Brain microvascular endothelial cell (primary cell): ENCODE measurements at regions not wholly inside any gene's neighbourhood (a gene's known extent, or its start where the extent isn't known, plus 50 kb on each side); places are given as distances from the start of the nearest gene placed in this dataset.

Experiments used
- DNase-seq: peaks from one replicate; pipeline ENCODE4 v3.0.0-alpha.2; 2020
- H3K27ac ChIP-seq: fragments of 250-450 bp; sonication (Bioruptor Pico); 2 replicates; pipeline ENCODE4 v1.5.1; 2020; ENCODE audit warnings: mild to moderate bottlenecking, moderate library complexity
- H3K27me3 ChIP-seq: fragments of 250-450 bp; sonication (Bioruptor Pico); replicated peaks from 2 replicates; pipeline ENCODE4 v1.5.1; 2020; ENCODE audit warnings: mild to moderate bottlenecking
- H3K36me3 ChIP-seq: fragments of 250-450 bp; sonication (Bioruptor Pico); replicated peaks from 2 replicates; pipeline ENCODE4 v1.5.1; 2020; ENCODE audit warnings: mild to moderate bottlenecking
- H3K4me3 ChIP-seq: 2 replicates; pipeline ENCODE4 v1.5.1; 2011; ENCODE audit warnings: low read depth, mild to moderate bottlenecking, control low read depth, low read length, moderate library complexity
- CTCF ChIP-seq: IDR thresholded peaks from 2 replicates; pipeline ENCODE4 v1.5.1; 2011; ENCODE audit warnings: low read depth, mild to moderate bottlenecking, moderate library complexity, low read length, control low read depth, inconsistent platforms; ENCODE audit errors: missing control alignments
- in situ Hi-C: cut with HindIII; loops from 2 replicates; pipeline ENCODE4 v1.10.0; 2017; ENCODE audit warnings: low sequenced_read_pairs, low pct_ligation_motif_present

- Histone ChIP-seq H3K36me3 (no peaks in the 10 kb centered on the region), H3K27ac (no peak overlapping the region), H3K27me3 (no peaks in the 10 kb centered on the region), H3K4me3 (no peak overlapping the region)
- TF ChIP-seq CTCF = no peak
- no peak for DNase-seq
- in situ Hi-C loops = no loop called here
Observed at GRCh38 chr13:63864171-63864902, 2448.7 kb upstream of the PCDH20 start.

GRCh38 chr13:63855457-63856118 is 2439.9 kb upstream of the PCDH20 start:
- no peaks in the 10 kb centered on the region for H3K27me3 ChIP-seq
- no peak overlapping the region for H3K27ac ChIP-seq
- DNase-seq = no peak
- H3K4me3 ChIP-seq = no peak overlapping the region
- no peaks in the 10 kb centered on the region for H3K36me3 ChIP-seq
- no peak for TF ChIP-seq CTCF
- in situ Hi-C loops = no loop called here

- in situ Hi-C loops = no loop called here
- no peaks in the 10 kb centered on the region for H3K36me3 ChIP-seq
- no peak for DNase-seq
- no peak for TF ChIP-seq CTCF
- no peak overlapping the region for H3K27ac ChIP-seq
- H3K4me3 ChIP-seq = no peak overlapping the region
- H3K27me3 ChIP-seq = no peaks in the 10 kb centered on the region
Observed at GRCh38 chr13:63853816-63854215, 2438.2 kb upstream of the PCDH20 start.

GRCh38 chr13:63851526-63851925 is 2435.9 kb upstream of the PCDH20 start:
- Histone ChIP-seq H3K27ac (no peak overlapping the region), H3K4me3 (no peak overlapping the region), H3K36me3 (no peaks in the 10 kb centered on the region), H3K27me3 (no peaks in the 10 kb centered on the region)
- in situ Hi-C loops = no loop called here
- TF ChIP-seq CTCF = no peak
- DNase-seq = no peak

GRCh38 chr13:63843766-63844699 is 2428.4 kb upstream of the PCDH20 start:
- in situ Hi-C loops = no loop called here
- no peak overlapping the region for H3K4me3 ChIP-seq
- H3K27me3 ChIP-seq = no peaks in the 10 kb centered on the region
- no peak for DNase-seq
- no peak for TF ChIP-seq CTCF
- no peak overlapping the region for H3K27ac ChIP-seq
- H3K36me3 ChIP-seq = no peaks in the 10 kb centered on the region
